BJ (cell line): ENCODE measurements at regions not wholly inside any gene's neighbourhood (a gene's known extent, or its start where the extent isn't known, plus 50 kb on each side); places are given as distances from the start of the nearest gene placed in this dataset.

Source experiments
- CTCF ChIA-PET: fragments of 350-600 bp; formaldehyde crosslinking; extraction: SDS; loops from one replicate; lab custom pipeline; 2021; ENCODE audit warnings: antibody characterized with exemption, inconsistent platforms; lab: Yijun Ruan, JAX
- POLR2A ChIA-PET: fragments of 300-600 bp; sonication (Branson Sonifier 250); formaldehyde crosslinking; extraction: SDS; loops from one replicate; lab custom pipeline; 2021; ENCODE audit warnings: antibody characterized with exemption; lab: Charles Lee
- DNase-seq: peaks from one replicate; pipeline ENCODE4 v3.0.0-alpha.2; 2011; ENCODE audit warnings: low read depth
- H3K27me3 ChIP-seq: 2 replicates; pipeline ENCODE4 v1.6.0; 2011; ENCODE audit warnings: low read length; ENCODE audit not compliant: control insufficient read depth, insufficient read depth
- H3K36me3 ChIP-seq: 2 replicates; pipeline ENCODE4 v1.5.1; 2011; ENCODE audit warnings: low read length; ENCODE audit not compliant: control insufficient read depth, insufficient read depth
- H3K4me3 ChIP-seq: 2 replicates; pipeline ENCODE4 v1.5.1; 2011; ENCODE audit warnings: low read depth, mild to moderate bottlenecking, control low read depth, low read length
- TF ChIP-seq, protein P1 (sequence below): IDR thresholded peaks from 2 replicates; pipeline ENCODE4 v1.5.1; 2011; ENCODE audit warnings: low read depth, mild to moderate bottlenecking, control low read depth, inconsistent platforms, low read length, moderate library complexity; ENCODE audit not compliant: insufficient read depth

DNA sequence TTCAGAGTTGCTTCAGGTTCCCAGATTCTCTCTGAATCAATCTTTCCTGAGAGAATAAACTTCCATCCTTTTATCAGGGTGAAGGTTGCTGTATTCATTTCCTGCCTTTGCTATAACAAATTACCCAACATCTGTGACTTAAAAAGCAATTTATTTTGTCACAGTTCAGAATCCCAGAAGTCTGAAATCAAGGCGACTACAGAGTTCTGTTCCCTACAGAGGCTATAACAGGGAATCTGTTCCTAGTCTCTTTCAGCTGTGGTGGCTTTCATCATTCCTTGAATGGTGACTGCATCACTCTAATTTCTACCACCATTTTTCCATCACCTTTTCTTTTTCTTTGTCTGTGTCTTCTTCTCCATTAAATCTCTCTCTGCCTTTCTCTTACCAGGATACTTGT is 459.3 kb upstream of the PRR20A start:
- POLR2A ChIA-PET, result no interaction called here
- TF ChIP-seq, protein P1, sequence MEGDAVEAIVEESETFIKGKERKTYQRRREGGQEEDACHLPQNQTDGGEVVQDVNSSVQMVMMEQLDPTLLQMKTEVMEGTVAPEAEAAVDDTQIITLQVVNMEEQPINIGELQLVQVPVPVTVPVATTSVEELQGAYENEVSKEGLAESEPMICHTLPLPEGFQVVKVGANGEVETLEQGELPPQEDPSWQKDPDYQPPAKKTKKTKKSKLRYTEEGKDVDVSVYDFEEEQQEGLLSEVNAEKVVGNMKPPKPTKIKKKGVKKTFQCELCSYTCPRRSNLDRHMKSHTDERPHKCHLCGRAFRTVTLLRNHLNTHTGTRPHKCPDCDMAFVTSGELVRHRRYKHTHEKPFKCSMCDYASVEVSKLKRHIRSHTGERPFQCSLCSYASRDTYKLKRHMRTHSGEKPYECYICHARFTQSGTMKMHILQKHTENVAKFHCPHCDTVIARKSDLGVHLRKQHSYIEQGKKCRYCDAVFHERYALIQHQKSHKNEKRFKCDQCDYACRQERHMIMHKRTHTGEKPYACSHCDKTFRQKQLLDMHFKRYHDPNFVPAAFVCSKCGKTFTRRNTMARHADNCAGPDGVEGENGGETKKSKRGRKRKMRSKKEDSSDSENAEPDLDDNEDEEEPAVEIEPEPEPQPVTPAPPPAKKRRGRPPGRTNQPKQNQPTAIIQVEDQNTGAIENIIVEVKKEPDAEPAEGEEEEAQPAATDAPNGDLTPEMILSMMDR, result no peak
- DNase-seq, result no peak
- Histone ChIP-seq H3K27me3 (no peaks in the 10 kb centered on the region), H3K36me3 (no peaks in the 10 kb centered on the region), H3K4me3 (no peak overlapping the region)
- CTCF ChIA-PET, result no interaction called here

DNA sequence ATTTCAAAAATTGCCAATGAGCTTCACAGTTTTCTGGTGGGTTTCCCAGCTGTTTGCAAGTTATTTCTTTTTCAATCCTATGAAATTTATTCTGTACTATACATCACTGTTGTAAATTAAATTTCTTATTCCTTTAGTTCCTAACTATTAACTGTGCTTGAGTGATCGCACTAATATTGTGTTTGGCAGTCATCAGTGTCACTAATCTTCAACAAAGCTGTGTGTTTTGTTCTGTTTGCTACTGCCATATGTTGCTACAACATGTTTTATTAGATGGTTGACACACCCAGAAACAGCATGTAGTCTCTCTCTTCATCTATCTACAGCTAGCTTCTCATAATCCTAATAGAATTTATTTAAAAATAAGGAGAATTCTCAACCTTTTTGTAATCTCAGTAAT is 453.6 kb upstream of the PRR20A start:
- ChIA-PET POLR2A (no interaction called here), CTCF (no interaction called here)
- no peaks in the 10 kb centered on the region for H3K27me3 ChIP-seq
- TF ChIP-seq, protein P1, result no peak
- H3K4me3 ChIP-seq, result no peak overlapping the region
- no peak for DNase-seq
- H3K36me3 ChIP-seq, result no peaks in the 10 kb centered on the region

DNA sequence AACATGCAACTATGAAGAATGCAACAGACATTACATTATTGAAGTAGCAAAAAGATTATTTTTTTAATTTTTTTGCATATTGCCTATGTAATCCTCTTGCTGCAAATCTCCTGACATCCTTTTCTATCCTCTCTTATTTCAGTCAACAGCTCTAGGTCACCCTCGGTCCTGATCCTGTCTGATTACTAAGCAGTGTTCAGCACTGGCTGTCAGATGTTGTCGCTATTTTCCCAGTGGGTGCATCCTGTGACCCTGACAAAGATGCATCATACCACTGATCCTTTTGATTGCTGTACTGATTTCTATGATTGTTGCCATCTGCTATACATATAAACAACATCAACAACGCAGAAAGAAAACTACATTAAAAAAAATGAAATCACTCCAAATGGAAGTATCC is 443.7 kb upstream of the PRR20A start:
- Histone ChIP-seq H3K36me3 (no peaks in the 10 kb centered on the region), H3K27me3 (no peaks in the 10 kb centered on the region), H3K4me3 (no peak overlapping the region)
- TF ChIP-seq, protein P1, result no peak
- ChIA-PET CTCF (no interaction called here), POLR2A (no interaction called here)
- DNase-seq, result no peak

DNA sequence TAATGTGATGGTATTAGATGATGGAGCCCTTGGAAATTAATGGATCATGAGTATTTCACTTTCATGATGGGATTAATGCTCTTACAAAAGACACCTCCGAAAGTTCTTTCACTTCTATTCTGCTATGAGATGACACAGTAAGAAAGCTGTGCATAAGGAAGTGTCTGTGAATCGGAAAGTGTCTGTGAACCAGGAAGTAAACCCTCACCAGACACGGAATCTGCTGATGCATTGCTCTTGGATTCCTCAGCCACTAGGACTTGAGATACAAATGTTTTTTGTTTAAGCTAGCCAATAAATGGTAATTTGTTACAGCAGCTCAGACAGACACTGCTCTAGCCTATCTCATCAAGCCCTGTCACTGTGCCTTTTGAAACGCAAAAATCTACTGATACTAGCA is 440.4 kb upstream of the PRR20A start:
- Histone ChIP-seq H3K36me3 (no peaks in the 10 kb centered on the region), H3K27me3 (no peaks in the 10 kb centered on the region), H3K4me3 (no peak overlapping the region)
- DNase-seq, result no peak
- CTCF ChIA-PET, result interaction anchor here (0.6 to 0.7 kb wide), 2 partner anchors 35 to 1485 kb away, joined by 3 to 4 read pairs; no protein-coding TSS in a partner anchor
- POLR2A ChIA-PET, result no interaction called here
- TF ChIP-seq, protein P1, result no peak

DNA sequence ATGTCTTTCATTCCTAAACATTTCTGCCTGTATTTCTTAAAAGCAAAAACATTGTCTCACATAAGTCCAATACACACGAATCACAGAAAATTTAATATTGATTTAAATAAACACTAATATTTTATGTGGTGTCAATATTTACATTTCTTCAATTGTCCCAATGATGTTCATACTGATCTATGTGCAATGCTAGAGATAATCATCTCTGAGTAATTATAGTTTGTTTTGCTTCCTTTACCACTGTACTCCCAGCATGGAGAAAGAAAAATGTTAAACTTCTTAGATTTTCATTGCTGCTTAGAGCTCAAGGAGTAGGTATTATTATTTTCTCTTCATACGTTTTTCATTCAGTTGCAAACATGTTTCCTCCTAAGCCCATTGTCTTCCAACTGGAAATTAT is 434.2 kb upstream of the PRR20A start:
- no peaks in the 10 kb centered on the region for H3K36me3 ChIP-seq
- no peak overlapping the region for H3K4me3 ChIP-seq
- TF ChIP-seq, protein P1, result no peak
- no peak for DNase-seq
- CTCF ChIA-PET, result no interaction called here
- POLR2A ChIA-PET, result no interaction called here
- no peaks in the 10 kb centered on the region for H3K27me3 ChIP-seq
